ENCODE measurements at regions not wholly inside any gene's neighbourhood (a gene's known extent, or its start where the extent isn't known, plus 50 kb on each side); places are given as distances from the start of the nearest gene placed in this dataset.
"Not testable (repeated sequence)": the region's sequence is repeated elsewhere in the genome, so short reads cannot be mapped to it uniquely, and the experiment has no call there.

GRCh38 chr21:18049461-18049860 is 195.2 kb upstream of the CHODL start:
- no peaks in the 10 kb centered on the region for H3K9me3 ChIP-seq (ENCODE audit: control insufficient read depth, low read length)
- WGBS, 2 experiments (ENCODE audit: insufficient coverage in 2 of 2), result 79 to 100% methylated on average over 2 of the region's 2 CpGs
- H3K4me3 ChIP-seq (ENCODE audit: extremely low read depth, insufficient read depth, low read length, poor library complexity, severe bottlenecking), result no peak overlapping the region
- H3K36me3 ChIP-seq (ENCODE audit: control insufficient read depth, insufficient read depth, low read length), result no peaks in the 10 kb centered on the region
- no peaks in the 10 kb centered on the region for H3K4me1 ChIP-seq (ENCODE audit: control insufficient read depth, insufficient read depth, low read length, poor library complexity, severe bottlenecking)
- H3K27ac ChIP-seq (ENCODE audit: low read depth, low read length, severe bottlenecking), result no peak overlapping the region

- no peaks in the 10 kb centered on the region for H3K36me3 ChIP-seq (ENCODE audit: control insufficient read depth, insufficient read depth, low read length)
- no peaks in the 10 kb centered on the region for H3K9me3 ChIP-seq (ENCODE audit: control insufficient read depth, low read length)
- no peak overlapping the region for H3K4me3 ChIP-seq (ENCODE audit: extremely low read depth, insufficient read depth, low read length, poor library complexity, severe bottlenecking)
- 22 to 33% methylated on average over 1 of the region's 3 CpGs for WGBS, 2 experiments (ENCODE audit: insufficient coverage in 2 of 2)
- H3K27ac ChIP-seq (ENCODE audit: low read depth, low read length, severe bottlenecking), result no peak overlapping the region
- no peaks in the 10 kb centered on the region for H3K4me1 ChIP-seq (ENCODE audit: control insufficient read depth, insufficient read depth, low read length, poor library complexity, severe bottlenecking)
Observed at GRCh38 chr21:18041012-18041411, 203.6 kb upstream of the CHODL start.

- Histone ChIP-seq H3K36me3 (ENCODE audit: control insufficient read depth, insufficient read depth, low read length) (no peaks in the 10 kb centered on the region), H3K9me3 (ENCODE audit: control insufficient read depth, low read length) (no peaks in the 10 kb centered on the region), H3K4me1 (ENCODE audit: control insufficient read depth, insufficient read depth, low read length, poor library complexity, severe bottlenecking) (no peaks in the 10 kb centered on the region), H3K27ac (ENCODE audit: low read depth, low read length, severe bottlenecking) (no peak overlapping the region), H3K4me3 (ENCODE audit: extremely low read depth, insufficient read depth, low read length, poor library complexity, severe bottlenecking) (no peak overlapping the region)
- 89 to 100% methylated on average over 1 to 2 of the region's 4 CpGs for WGBS, 2 experiments (ENCODE audit: insufficient coverage in 2 of 2)
Observed at GRCh38 chr21:18030248-18030647, 211.1 kb upstream of the C21orf91 start.

- 0% methylated on average over 1 of the region's 1 CpG; no CpG with 5 or more reads in 1 of the 2 experiments for WGBS, 2 experiments (ENCODE audit: insufficient coverage in 2 of 2)
- Histone ChIP-seq H3K9me3 (ENCODE audit: control insufficient read depth, low read length) (no peaks in the 10 kb centered on the region), H3K4me1 (ENCODE audit: control insufficient read depth, insufficient read depth, low read length, poor library complexity, severe bottlenecking) (no peaks in the 10 kb centered on the region), H3K4me3 (ENCODE audit: extremely low read depth, insufficient read depth, low read length, poor library complexity, severe bottlenecking) (no peak overlapping the region), H3K27ac (ENCODE audit: low read depth, low read length, severe bottlenecking) (no peak overlapping the region), H3K36me3 (ENCODE audit: control insufficient read depth, insufficient read depth, low read length) (no peaks in the 10 kb centered on the region)
Observed at GRCh38 chr21:18026359-18026758, 207.2 kb upstream of the C21orf91 start.

GRCh38 chr21:18023711-18024110 is 204.6 kb upstream of the C21orf91 start:
- Histone ChIP-seq H3K4me1 (ENCODE audit: control insufficient read depth, insufficient read depth, low read length, poor library complexity, severe bottlenecking) (no peaks in the 10 kb centered on the region), H3K9me3 (ENCODE audit: control insufficient read depth, low read length) (no peaks in the 10 kb centered on the region), H3K36me3 (ENCODE audit: control insufficient read depth, insufficient read depth, low read length) (no peaks in the 10 kb centered on the region), H3K4me3 (ENCODE audit: extremely low read depth, insufficient read depth, low read length, poor library complexity, severe bottlenecking) (no peak overlapping the region), H3K27ac (ENCODE audit: low read depth, low read length, severe bottlenecking) (no peak overlapping the region)
- 62 to 86% methylated on average over 2 of the region's 2 CpGs for WGBS, 2 experiments (ENCODE audit: insufficient coverage in 2 of 2)

- WGBS, 2 experiments (ENCODE audit: insufficient coverage in 2 of 2), result 75 to 93% methylated on average over 3 to 4 of the region's 4 CpGs
- Histone ChIP-seq H3K27ac (ENCODE audit: low read depth, low read length, severe bottlenecking) (no peak overlapping the region), H3K9me3 (ENCODE audit: control insufficient read depth, low read length) (no peaks in the 10 kb centered on the region), H3K36me3 (ENCODE audit: control insufficient read depth, insufficient read depth, low read length) (no peaks in the 10 kb centered on the region), H3K4me1 (ENCODE audit: control insufficient read depth, insufficient read depth, low read length, poor library complexity, severe bottlenecking) (no peaks in the 10 kb centered on the region), H3K4me3 (ENCODE audit: extremely low read depth, insufficient read depth, low read length, poor library complexity, severe bottlenecking) (no peak overlapping the region)
Observed at GRCh38 chr21:18023157-18023556, 204.0 kb upstream of the C21orf91 start.

- H3K36me3 ChIP-seq (ENCODE audit: control insufficient read depth, insufficient read depth, low read length), result no peaks in the 10 kb centered on the region
- H3K9me3 ChIP-seq (ENCODE audit: control insufficient read depth, low read length), result no peaks in the 10 kb centered on the region
- no peaks in the 10 kb centered on the region for H3K4me1 ChIP-seq (ENCODE audit: control insufficient read depth, insufficient read depth, low read length, poor library complexity, severe bottlenecking)
- no peak overlapping the region for H3K27ac ChIP-seq (ENCODE audit: low read depth, low read length, severe bottlenecking)
- no CpG with 5 or more reads among the region's 1 CpG for WGBS, 2 experiments (ENCODE audit: insufficient coverage in 2 of 2)
- no peak overlapping the region for H3K4me3 ChIP-seq (ENCODE audit: extremely low read depth, insufficient read depth, low read length, poor library complexity, severe bottlenecking)
Observed at GRCh38 chr21:18007121-18007520, 188.0 kb upstream of the C21orf91 start.

GRCh38 chr21:18006691-18007090 is 187.5 kb upstream of the C21orf91 start:
- H3K9me3 ChIP-seq (ENCODE audit: control insufficient read depth, low read length), result no peaks in the 10 kb centered on the region
- H3K27ac ChIP-seq (ENCODE audit: low read depth, low read length, severe bottlenecking), result no peak overlapping the region
- WGBS, 2 experiments (ENCODE audit: insufficient coverage in 2 of 2), result 75 to 100% methylated on average over 1 of the region's 2 CpGs
- no peaks in the 10 kb centered on the region for H3K36me3 ChIP-seq (ENCODE audit: control insufficient read depth, insufficient read depth, low read length)
- H3K4me1 ChIP-seq (ENCODE audit: control insufficient read depth, insufficient read depth, low read length, poor library complexity, severe bottlenecking), result no peaks in the 10 kb centered on the region
- H3K4me3 ChIP-seq (ENCODE audit: extremely low read depth, insufficient read depth, low read length, poor library complexity, severe bottlenecking), result no peak overlapping the region

GRCh38 chr21:18002393-18002792 is 183.2 kb upstream of the C21orf91 start:
- Histone ChIP-seq H3K4me3 (ENCODE audit: extremely low read depth, insufficient read depth, low read length, poor library complexity, severe bottlenecking) (no peak overlapping the region), H3K36me3 (ENCODE audit: control insufficient read depth, insufficient read depth, low read length) (no peaks in the 10 kb centered on the region), H3K9me3 (ENCODE audit: control insufficient read depth, low read length) (peaks cover under 1% of the 10 kb centered on the region), H3K27ac (ENCODE audit: low read depth, low read length, severe bottlenecking) (no peak overlapping the region), H3K4me1 (ENCODE audit: control insufficient read depth, insufficient read depth, low read length, poor library complexity, severe bottlenecking) (no peaks in the 10 kb centered on the region)
- WGBS, 2 experiments (ENCODE audit: insufficient coverage in 2 of 2), result 100% methylated on average over 1 of the region's 2 CpGs; no CpG with 5 or more reads in 1 of the 2 experiments

GRCh38 chr21:18000981-18001686 is 182.0 kb upstream of the C21orf91 start:
- Histone ChIP-seq H3K27ac (ENCODE audit: low read depth, low read length, severe bottlenecking) (no peak overlapping the region), H3K9me3 (ENCODE audit: control insufficient read depth, low read length) (peaks cover 4% of the 10 kb centered on the region), H3K36me3 (ENCODE audit: control insufficient read depth, insufficient read depth, low read length) (no peaks in the 10 kb centered on the region), H3K4me3 (ENCODE audit: extremely low read depth, insufficient read depth, low read length, poor library complexity, severe bottlenecking) (no peak overlapping the region), H3K4me1 (ENCODE audit: control insufficient read depth, insufficient read depth, low read length, poor library complexity, severe bottlenecking) (no peaks in the 10 kb centered on the region)
- WGBS, 2 experiments (ENCODE audit: insufficient coverage in 2 of 2), result 43 to 88% methylated on average over 1 of the region's 3 CpGs

- H3K9me3 ChIP-seq (ENCODE audit: control insufficient read depth, low read length); H3K36me3 ChIP-seq (ENCODE audit: control insufficient read depth, insufficient read depth, low read length); H3K4me1 ChIP-seq (ENCODE audit: control insufficient read depth, insufficient read depth, low read length, poor library complexity, severe bottlenecking); H3K27ac ChIP-seq (ENCODE audit: low read depth, low read length, severe bottlenecking); H3K4me3 ChIP-seq (ENCODE audit: extremely low read depth, insufficient read depth, low read length, poor library complexity, severe bottlenecking): not testable (repeated sequence)
- WGBS, 2 experiments (ENCODE audit: insufficient coverage in 2 of 2), result 100% methylated on average over 1 to 2 of the region's 4 CpGs
Observed at GRCh38 chr21:17998599-17998998, 179.4 kb upstream of the C21orf91 start.
